Left forelimb (tissue), 1 donor: ENCODE measurements at regions not wholly inside any gene's neighbourhood (a gene's known extent, or its start where the extent isn't known, plus 50 kb on each side); places are given as distances from the start of the nearest gene placed in this dataset.
"Not testable (repeated sequence)": the region's sequence is repeated elsewhere in the genome, so short reads cannot be mapped to it uniquely, and the experiment has no call there.

Experiments used
- DNase-seq: peaks from one replicate; pipeline ENCODE4 v3.0.0-alpha.2; 2018; ENCODE audit warnings: low spot score

DNA sequence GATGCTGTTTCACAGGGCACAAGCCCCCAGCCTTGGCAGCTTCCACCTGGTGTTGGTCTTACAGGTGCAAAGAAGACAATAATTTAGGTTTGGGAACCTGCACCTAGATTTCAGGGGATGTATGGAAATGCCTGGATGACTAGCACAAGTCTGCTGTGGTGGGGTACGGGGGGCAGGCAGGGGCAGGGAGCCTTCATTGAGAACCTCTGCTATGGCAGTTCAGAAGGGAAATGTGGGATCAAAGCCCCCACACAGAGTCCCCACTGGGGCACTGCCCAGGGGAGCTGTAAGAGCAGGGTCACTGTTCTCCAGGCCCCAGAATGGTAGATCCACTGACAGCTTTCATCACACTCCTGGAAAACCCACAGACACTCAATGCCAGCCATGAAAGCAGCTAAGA lies 686.5 kb downstream of the FAM181B start:
- no peak for DNase-seq

DNA sequence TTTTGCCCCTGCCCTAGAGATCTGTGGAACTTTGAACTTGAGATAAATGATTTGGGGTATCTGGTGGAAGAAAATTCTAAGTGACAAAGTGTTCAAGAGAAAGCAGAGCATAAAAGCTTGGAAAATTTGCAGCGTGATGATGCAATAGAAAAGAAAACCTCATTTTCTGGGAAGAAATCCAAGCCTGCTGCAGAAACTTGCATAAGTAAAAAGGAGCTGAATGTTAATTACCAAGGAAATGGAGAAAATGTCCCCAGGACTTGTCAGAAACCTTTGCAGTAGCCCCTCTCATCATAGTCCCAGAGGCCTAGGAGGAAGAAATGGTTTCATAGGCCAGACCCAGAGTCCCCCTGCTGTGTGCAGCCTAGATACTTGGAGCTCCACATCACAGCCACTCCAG lies 686.9 kb downstream of the FAM181B start:
- no peak for DNase-seq

DNA sequence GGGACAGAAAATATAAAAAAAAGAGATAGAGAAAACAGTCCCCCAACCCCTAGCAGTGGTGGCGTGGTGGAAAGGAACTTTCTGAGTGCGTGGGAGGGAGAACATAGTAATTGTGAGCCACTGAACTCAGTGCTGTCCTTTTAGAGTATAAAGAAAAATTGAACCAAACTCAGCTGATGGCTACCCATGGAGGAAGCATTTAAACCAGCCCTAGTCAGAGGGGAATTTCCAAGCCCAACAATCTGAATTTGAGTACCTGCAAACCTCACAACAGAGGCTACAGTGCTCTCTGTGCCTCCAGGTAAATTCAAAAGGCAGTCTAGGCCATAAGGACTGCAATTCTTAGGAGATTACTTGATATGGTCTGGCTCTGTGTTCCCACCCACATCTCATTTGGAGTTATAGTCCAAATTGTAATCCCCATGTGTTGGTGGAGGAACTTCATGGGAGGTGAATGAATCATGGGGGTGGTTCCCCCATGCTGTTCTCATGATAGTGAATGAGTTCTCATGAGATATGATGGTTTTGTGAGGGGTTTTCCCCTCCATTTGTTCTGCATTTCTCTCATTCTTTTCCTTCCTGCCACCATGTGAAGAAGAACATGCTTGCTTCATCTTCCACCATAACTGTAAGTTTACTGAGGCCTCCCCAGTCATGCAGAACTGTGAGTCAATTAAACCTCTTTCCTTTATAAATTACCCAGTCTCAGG lies 687.8 kb downstream of the FAM181B start:
- no peak for DNase-seq

DNA sequence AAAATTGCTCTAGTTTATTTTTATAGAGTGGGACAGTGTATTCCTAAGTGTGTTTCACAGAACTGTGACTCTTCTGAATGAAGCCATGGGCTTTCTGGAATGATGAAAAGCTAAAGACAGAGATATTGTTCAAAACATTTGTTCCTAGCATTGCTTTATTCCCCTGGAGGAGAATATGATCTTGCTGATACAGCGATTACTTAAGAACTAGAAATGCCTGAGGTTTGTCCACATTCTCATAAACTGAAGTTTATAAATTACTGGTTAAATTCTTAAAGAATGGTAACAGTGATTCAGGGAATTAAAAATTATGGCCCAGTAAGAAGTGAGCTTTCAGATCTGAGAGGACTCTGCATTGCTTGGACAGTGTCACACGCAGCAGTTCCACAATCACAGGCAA lies 690.3 kb downstream of the FAM181B start:
- DNase-seq: no peak

DNA sequence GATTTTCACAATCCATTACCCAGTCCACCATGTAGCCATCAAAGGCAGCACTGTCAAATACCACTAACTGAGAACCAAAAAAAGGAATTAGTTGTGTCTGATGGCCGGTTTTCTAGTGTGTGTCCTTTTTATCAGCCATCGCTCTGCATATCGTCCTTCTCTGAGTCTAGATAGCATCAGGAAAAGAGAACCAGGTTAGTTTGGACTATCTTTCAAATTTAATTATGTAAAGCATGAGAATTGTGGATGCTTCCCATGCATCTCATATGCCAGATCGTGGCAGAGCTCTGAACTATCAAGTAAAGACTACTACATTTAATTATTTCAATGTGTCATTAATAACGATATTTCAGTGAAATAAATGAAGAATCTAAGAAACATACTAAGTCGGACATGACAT lies 691.9 kb downstream of the FAM181B start:
- no peak for DNase-seq

DNA sequence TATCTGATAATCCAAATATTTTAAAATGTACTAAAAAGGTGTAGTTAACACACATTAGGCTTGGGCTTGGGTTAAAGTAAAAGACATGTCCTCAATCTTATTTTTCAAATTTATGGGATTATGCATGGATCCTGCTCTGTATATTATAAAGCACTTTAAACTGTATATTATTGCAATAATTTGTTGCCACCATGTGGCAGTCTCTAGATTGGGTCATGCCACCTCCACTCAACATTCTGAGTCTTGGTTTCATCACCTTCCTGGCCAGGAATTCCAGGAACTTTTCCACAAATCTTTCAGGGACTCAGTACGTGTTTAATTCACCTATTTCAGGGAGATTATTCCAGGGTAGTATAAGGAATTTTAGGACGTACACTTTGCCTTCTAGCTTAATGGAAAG lies 695.5 kb downstream of the FAM181B start:
- no peak for DNase-seq

DNA sequence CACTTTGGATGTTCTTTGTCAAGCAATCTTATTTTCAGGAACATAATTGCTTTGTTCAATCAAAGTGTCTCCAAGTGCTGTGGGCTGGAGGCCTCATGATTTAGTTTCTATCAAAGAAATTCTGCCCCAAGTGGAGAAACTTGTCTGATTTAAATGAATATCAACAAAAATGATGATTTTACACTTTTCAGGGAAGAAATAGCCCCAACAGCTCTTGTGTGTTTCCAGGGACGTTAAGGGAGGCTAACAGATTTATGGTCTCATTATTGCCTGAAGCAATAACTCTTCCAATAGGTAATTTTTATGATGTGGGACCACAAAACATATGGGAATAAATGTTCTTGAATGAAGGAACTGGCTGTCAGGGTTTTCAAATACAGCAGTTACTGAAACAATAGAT lies 699.1 kb downstream of the FAM181B start:
- DNase-seq: no peak

DNA sequence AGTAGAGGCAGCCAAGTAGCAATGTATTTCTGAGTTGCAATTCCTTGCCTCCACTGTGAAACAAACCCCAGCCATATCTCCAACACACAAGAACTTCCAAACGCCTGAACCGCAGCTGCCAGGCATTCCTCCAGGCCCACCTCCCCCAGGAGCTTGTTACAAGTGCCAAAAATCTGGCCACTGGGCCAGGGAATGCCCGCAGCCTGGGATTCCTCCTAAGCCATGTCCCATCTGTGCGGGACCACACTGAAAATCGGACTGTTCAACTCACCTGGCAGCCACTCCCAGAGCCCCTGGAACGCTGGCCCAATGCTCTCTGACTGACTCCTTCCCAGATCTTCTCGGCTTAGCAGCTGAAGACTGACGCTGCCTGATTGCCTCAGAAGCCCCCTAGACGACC lies 706.3 kb downstream of the FAM181B start:
- not testable (repeated sequence) for DNase-seq

DNA sequence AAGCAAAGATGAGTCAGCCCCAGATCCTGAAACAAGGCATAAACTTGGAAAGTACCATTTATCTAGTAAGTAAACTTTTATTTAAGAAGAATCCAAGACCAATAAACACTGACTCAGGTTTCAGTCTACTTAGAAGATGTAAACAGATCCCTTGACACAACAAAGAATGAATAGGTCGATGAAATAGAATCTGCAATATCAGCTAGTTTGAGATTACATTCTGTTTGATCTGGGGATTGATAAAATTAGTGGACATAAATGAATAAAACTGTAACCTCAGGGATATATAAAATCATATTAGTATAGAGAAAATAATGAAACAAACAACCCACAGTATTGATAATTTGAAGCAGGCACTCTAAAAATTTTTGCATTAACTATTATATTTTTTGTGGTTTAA lies 708.9 kb downstream of the FAM181B start:
- no peak for DNase-seq

DNA sequence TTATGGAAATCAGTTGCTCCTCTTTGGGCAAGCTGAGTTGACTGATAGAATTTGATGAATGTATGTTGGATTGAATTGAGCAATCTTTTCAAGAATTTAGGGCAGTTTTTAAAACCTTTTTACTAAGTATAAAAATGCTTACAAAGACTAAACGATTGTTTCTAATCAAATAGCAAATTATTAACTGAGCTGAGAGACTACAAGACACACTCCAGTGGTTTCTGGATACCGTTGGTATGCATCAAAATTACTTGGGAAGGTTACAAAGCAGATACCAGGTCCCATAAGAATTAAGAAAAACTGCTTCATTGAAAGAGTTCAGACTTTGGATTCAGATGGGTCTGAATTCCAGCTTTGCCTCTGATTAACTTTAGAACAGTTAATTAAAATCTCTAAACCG lies 721.4 kb downstream of the FAM181B start:
- DNase-seq: no peak

DNA sequence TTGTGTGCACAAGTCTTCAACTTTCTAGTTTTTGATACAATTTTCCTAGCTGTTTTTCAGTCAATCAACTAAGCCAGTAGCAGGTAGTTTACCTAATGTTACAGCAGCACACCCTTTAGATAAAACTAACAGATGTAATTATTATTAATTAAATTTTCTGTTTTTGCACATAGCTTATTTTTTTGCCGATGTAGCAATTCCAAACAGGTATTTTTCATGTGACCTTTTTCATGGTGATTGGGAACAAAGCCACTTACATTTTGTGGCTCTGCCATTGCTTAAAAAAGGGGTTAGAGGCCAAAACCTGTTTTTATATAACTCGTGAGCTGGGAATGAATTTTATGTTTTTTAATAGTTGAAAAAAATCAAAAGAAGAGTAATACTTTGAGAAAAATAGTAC lies 724.5 kb downstream of the FAM181B start:
- no peak for DNase-seq

DNA sequence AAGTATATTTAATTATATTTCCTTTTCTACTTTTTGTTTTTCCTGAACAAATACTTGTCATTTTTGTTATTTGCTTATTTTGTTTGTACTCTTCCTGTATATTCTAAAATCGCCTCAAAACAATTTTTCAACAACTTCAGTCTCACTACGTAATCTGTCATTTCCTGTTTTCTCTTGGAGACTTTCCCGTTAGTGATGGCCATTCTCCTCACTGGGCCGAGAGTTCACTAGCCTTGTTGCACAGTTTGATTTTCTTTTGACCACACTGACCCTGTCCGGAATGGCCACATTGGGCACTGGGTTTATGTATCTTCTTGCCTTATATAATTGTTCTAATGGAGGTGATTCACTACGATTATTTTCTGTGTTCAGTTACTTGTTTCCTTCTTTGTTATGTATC lies 726.1 kb downstream of the FAM181B start:
- no peak for DNase-seq

DNA sequence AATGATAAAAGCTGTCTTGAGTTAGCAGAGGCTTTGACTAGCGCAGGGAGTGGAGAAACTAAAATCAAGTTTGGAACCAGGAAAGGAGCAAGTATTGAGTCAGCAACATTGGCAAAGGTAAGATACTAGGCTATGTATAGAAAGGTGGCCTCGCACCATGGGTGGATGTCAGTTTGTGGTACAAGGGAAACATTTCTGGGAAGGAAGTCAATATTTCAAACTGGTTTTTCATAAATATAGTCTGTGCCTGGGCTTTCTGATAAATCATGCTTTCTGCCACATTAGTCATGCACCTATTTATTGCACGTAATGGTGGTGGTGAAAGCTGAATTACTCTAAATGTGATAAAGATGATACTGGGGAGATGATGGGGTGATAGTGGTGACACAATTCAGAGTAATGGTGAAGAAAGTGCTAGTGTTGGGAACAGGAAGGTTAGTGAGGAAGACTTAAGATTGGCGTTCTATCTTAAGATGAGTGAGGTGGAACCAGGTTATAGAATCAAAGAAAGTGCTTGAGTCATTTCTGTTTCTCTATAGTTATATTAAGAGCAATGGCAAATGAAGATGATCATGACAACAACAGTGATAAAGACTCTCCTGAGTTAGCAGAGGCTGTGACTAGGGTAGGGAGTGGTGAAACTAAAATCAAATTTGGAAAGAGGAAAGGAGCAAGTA lies 729.0 kb downstream of the FAM181B start:
- no peak for DNase-seq

DNA sequence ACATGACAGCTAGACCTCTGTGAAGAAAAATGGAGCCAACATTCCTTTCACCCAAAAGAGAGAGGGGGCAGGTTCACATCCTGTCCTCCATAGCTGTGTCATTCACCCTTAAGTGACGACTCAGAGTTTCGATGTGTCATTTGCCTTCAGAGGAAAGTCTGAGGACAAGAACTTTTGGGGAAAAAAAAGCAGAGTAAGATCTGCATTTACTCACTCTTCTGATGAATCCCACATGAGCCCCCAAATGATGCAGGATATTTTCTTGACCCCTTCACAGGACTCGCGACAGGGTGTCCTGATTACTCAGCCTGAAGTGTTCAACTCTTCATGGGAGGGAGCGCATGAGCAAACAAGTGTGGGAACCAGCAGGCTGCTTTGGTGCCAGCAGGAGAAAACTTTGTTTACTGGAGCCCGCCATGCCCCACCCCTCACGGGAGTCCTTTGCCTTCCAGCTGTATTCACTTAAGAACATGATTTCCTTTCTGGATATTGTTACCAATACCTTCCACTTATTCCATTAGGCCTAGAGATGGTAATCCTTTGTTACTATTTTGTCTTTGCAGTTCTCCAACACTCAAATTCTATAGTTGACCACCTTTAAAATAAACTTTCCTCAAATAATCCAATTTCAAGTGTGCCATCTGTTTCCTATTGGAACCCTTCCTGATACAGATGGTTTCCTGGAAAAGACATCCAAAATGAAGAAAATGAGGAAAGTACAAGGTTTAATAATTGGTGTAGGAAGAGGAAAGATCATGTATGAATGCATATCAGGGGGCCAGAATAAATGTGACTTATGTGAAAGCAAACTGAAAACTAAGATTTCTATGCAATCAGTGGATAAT lies 729.8 kb downstream of the FAM181B start:
- no peak for DNase-seq

DNA sequence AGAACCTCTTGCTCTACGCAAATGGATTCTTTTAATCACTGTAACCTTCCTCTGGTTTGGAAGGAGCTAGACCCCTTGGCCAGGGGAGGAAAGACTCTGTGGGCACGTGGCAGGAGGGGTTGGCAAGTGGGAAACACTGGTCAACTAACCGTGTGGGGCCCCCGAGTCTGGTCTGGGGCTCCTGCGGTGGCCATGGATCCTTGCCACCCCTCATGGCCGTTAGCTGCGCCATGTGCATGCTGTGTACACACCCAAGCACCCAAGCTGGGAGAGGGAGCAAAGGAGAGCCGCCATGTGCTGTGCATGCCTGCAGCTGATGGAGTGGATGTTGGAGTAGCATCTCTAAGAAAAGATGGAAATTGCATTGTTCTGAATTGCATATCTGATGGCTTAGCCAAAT lies 730.6 kb downstream of the FAM181B start:
- DNase-seq: no peak

DNA sequence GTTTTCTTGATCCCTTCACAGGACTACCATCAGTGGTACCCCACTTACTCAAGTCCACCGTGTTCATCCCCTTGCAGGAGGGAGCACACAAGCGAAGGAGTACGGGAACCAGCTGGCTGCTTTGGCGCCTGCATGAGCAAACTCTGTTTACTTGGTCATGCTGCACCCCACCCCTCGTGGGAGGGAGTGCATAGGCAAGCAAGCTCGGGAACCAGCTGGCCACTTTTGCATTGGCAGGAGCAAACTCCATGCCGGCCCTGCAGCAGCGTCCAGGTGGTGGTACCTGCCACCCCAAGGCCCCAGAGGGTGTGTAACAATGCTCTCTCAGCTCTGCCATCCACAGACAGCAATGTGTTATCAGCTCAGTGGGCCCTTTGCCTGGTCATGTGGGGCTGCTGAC lies 737.8 kb downstream of the FAM181B start:
- no peak for DNase-seq

DNA sequence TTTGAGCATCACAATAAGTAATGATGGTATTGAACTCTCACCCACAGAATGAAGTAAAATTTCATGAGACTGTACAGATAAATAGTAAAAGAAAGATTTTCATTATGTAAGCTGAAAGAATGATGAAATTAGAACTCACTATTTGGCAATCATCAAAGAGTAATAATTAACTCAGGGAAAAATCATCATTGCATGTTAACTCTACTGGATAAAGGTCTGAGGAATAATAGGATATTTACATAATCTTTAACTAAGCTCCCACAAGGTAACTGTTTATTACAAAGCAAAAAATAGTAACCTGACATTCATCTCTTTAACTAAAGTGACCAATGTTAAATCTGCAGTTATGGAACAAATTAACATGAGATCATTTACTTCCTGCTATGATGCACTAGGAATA lies 739.9 kb downstream of the FAM181B start:
- DNase-seq: no peak

DNA sequence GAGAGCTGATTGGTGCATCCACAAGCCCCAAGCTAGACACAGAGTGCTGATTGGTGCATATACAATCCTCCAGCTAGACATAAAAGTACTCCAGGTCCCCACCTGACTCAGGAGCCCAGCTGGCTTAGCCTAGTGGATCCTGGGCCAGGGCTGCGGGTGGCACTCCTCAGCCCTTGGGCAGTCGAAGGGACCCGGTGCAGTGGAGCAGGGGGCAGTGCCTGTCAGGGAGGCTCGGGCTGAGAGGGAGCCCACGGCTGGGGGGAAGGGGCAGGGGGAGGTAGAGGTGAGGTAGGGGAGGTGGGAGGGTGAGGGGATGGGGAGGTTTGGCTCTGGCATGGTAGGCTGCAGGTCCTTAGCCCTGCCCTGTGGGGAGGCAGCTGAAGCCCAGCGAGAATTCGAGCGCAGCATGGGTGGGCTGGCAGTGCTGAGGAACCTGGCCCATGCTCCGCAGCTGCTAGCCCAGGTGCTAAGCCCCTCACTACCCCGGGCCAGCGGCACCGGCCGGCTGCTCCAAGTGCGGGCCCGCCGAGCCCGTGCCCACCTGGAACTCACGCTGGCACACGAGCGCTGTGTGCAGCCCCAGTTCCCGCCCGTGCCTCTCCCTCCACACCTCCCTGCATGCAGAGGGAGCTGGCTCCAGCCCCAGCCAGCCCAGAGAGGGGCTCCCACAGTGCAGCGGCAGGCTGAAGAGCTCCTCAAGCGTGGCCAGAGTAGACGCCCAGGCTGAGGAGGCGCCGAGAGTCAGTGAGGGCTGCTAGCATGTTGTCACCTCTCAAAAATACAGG lies 742.8 kb downstream of the FAM181B start:
- DNase-seq: no peak

DNA sequence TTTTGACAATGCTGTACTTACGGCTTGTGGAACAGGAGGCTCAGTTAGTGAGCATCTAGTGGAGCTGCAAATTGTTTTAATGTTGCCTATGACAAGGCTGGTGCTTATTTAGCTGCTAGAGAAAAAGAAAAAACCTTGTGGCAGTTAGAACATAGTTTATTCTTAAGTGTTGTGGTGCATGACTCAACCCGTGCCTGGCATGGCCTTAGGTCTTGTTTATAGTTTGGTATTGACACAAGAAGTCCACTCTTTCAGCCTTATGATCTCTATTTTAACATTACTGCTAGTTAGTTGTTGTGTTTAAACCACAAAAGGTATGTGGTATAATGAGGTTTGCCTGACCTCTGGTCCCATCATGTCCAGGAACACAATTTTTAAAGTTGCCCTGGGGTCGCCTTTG lies 744.6 kb downstream of the FAM181B start:
- no peak for DNase-seq

DNA sequence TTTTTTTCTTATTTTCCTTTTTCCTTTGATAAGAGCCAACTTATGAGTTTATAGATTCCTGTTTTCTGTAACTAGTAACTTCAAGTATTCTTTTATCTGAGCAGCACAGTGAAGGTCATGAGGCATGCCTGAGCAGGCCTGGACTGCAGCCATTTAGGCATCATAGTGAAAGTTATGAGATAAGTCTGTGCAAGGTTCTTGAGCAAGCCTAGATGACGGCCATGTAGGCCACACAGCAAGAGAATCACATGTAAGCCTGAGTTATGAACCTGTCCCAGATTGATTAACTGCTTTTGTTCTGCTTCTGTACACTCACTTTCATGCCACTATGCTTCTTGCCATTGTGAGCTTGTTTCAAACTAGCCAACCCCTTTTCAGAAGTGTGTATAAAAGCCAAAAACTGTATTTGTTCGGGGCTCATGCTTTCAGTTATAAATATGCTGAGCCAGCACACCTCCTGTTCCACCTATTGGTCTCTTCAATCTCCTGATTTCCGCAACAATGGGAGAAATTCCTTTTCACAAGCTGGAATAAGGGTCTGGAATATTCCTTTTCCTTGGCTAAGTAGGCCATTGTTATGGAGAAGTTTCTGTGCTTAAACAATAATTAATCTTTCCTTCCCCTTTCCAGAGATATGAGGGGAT lies 745.7 kb downstream of the FAM181B start:
- DNase-seq: no peak

DNA sequence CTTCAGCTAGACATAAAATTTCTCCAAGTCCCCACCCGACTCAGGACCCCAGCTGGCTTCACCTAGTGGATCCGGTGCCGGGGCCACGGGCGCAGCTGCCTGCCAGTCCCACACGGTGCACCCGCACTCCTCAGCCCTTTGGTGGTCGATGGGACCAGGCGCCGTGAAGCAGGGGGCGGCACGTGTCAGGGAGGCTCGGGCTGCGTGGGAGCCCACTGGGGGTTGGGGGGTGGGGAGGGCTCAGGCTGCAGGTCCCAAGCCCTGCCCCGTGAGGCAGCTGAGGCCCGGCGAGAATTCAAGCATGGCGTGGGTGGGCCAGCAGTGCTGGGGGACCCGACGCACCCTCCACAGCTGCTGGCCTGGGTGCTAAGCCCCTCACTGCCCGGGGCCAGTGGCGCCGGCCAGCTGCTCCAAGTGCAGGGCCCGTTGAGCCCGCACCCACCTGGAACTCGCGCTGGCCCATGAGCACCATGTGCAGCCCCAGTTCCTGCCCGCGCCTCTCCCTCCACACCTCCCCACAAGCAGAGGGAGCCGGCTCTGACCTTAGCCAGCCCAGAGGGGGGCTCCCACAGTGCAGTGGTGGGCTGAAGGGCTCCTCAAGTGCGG lies 747.0 kb downstream of the FAM181B start:
- no peak for DNase-seq
